H9 (cell line): ENCODE measurements at regions not wholly inside any gene's neighbourhood (a gene's known extent, or its start where the extent isn't known, plus 50 kb on each side); places are given as distances from the start of the nearest gene placed in this dataset.

Experiments used
- DNase-seq: peaks from one replicate; pipeline ENCODE4 v3.0.0-alpha.2; 2017
- H2AFZ ChIP-seq: one replicate; pipeline ENCODE4 v1.6.1; 2013; ENCODE audit warnings: mild to moderate bottlenecking, low read length, control low read depth, moderate library complexity
- H2AK5ac ChIP-seq: 2 replicates; pipeline ENCODE4 v1.6.1; 2013; ENCODE audit warnings: low read length, control low read depth, mixed read lengths; ENCODE audit not compliant: insufficient read length
- H2BK120ac ChIP-seq: one replicate; pipeline ENCODE4 v1.6.1; 2013; ENCODE audit warnings: low read depth, mild to moderate bottlenecking, low read length, control low read depth, inconsistent platforms; ENCODE audit not compliant: poor library complexity, severe bottlenecking
- H2BK12ac ChIP-seq: 2 replicates; pipeline ENCODE4 v1.6.1; 2013; ENCODE audit warnings: low read length, control low read depth, mixed read lengths, low read depth; ENCODE audit not compliant: insufficient read length
- H2BK15ac ChIP-seq: 2 replicates; pipeline ENCODE4 v1.6.1; 2013; ENCODE audit warnings: low read depth, low read length, control low read depth
- H2BK20ac ChIP-seq: one replicate; pipeline ENCODE4 v1.6.1; 2013; ENCODE audit warnings: low read depth, mild to moderate bottlenecking, low read length, control low read depth, inconsistent platforms; ENCODE audit not compliant: poor library complexity, severe bottlenecking
- H2BK5ac ChIP-seq: 2 replicates; pipeline ENCODE4 v1.6.1; 2013; ENCODE audit warnings: low read length, control low read depth, mixed read lengths; ENCODE audit not compliant: insufficient read length
- H3K14ac ChIP-seq: 2 replicates; pipeline ENCODE4 v1.6.1; 2013; ENCODE audit warnings: low read length, control low read depth; ENCODE audit not compliant: insufficient read depth
- H3K18ac ChIP-seq: 2 replicates; pipeline ENCODE4 v1.6.1; 2013; ENCODE audit warnings: low read depth, mild to moderate bottlenecking, mixed read lengths, low read length, control low read depth; ENCODE audit not compliant: insufficient read length
- H3K23ac ChIP-seq: 2 replicates; pipeline ENCODE4 v1.6.1; 2013; ENCODE audit warnings: low read length, control low read depth, mixed read lengths, low read depth; ENCODE audit not compliant: insufficient read length
- H3K23me2 ChIP-seq: 2 replicates; pipeline ENCODE4 v1.6.1; 2013; ENCODE audit warnings: low read depth, mild to moderate bottlenecking, mixed read lengths, low read length, control low read depth; ENCODE audit not compliant: insufficient read length, poor library complexity, severe bottlenecking
- H3K27ac ChIP-seq: 2 replicates; pipeline ENCODE4 v1.5.1; 2013; ENCODE audit warnings: low read length, control low read depth, mixed read lengths, low read depth; ENCODE audit not compliant: insufficient read length
- H3K27me3 ChIP-seq: 2 replicates; pipeline ENCODE4 v1.6.1; 2013; ENCODE audit warnings: low read length, control low read depth, inconsistent platforms; ENCODE audit not compliant: insufficient read depth
- H3K4ac ChIP-seq: 2 replicates; pipeline ENCODE4 v1.6.1; 2013; ENCODE audit warnings: low read depth, mild to moderate bottlenecking, control low read depth, inconsistent platforms, low read length, moderate library complexity
- H3K4me1 ChIP-seq: 2 replicates; pipeline ENCODE4 v1.6.1; 2013; ENCODE audit warnings: low read length, control low read depth, inconsistent platforms; ENCODE audit not compliant: insufficient read depth
- H3K4me2 ChIP-seq: 2 replicates; pipeline ENCODE4 v1.6.1; 2013; ENCODE audit warnings: low read length, control low read depth, mixed read lengths; ENCODE audit not compliant: insufficient read length, insufficient read depth
- H3K56ac ChIP-seq: 2 replicates; pipeline ENCODE4 v1.6.1; 2013; ENCODE audit warnings: low read depth, mild to moderate bottlenecking, mixed read lengths, low read length, control low read depth; ENCODE audit not compliant: insufficient read length
- H3K79me1 ChIP-seq: 2 replicates; pipeline ENCODE4 v1.6.1; 2013; ENCODE audit warnings: low read depth, mild to moderate bottlenecking, moderate library complexity, low read length, control low read depth, inconsistent platforms; ENCODE audit not compliant: insufficient read depth, poor library complexity, severe bottlenecking
- H3K79me2 ChIP-seq: 2 replicates; pipeline ENCODE4 v1.6.1; 2013; ENCODE audit warnings: low read length, control low read depth, inconsistent platforms; ENCODE audit not compliant: insufficient read depth
- H3K9ac ChIP-seq: 2 replicates; pipeline ENCODE4 v1.6.1; 2013; ENCODE audit warnings: low read length, control low read depth, mixed read lengths; ENCODE audit not compliant: insufficient read length; ENCODE audit errors: extremely low read depth
- H3K9me3 ChIP-seq: one replicate; pipeline ENCODE4 v1.6.1; 2013; ENCODE audit warnings: low read depth, low read length, inconsistent platforms; ENCODE audit not compliant: control insufficient read depth
- H3T11ph ChIP-seq: one replicate; pipeline ENCODE4 v1.6.1; 2013; ENCODE audit warnings: mild to moderate bottlenecking, low read length, control low read depth, inconsistent platforms
- H4K20me1 ChIP-seq: one replicate; pipeline ENCODE4 v1.6.1; 2013; ENCODE audit not compliant: control insufficient read depth, insufficient read length, insufficient read depth
- H4K5ac ChIP-seq: 2 replicates; pipeline ENCODE4 v1.6.1; 2013; ENCODE audit warnings: low read depth, mild to moderate bottlenecking, mixed read lengths, low read length, control low read depth; ENCODE audit not compliant: insufficient read length
- H4K8ac ChIP-seq: replicated peaks from 2 replicates; pipeline ENCODE4 v1.6.1; 2013; ENCODE audit warnings: low read length, control low read depth, mixed read lengths, low read depth; ENCODE audit not compliant: insufficient read length
- H4K91ac ChIP-seq: 2 replicates; pipeline ENCODE4 v1.6.1; 2013; ENCODE audit warnings: low read depth, mild to moderate bottlenecking, moderate library complexity, mixed read lengths, low read length, control low read depth; ENCODE audit not compliant: insufficient read length
- H3K27ac Mint-ChIP-seq, 3 experiments: 2 replicates in 2 of 3; 3 replicates in 1 of 3; pipeline ENCODE4 v1.8.0; 2020 to 2021; ENCODE audit warnings: mixed read lengths in 3 of 3, mild to moderate bottlenecking in 1 of 3, moderate library complexity in 1 of 3
- H3K27me3 Mint-ChIP-seq: 2 replicates; pipeline ENCODE4 v1.8.0; 2021; ENCODE audit warnings: low read depth, mild to moderate bottlenecking, moderate library complexity, mixed read lengths
- H3K36me3 Mint-ChIP-seq, 3 experiments: 2 replicates in 2 of 3; 3 replicates in 1 of 3; pipeline ENCODE4 v1.8.0; 2020 to 2021; ENCODE audit warnings: low read depth in 3 of 3, mixed read lengths in 3 of 3; ENCODE audit not compliant: insufficient read depth in 1 of 3
- H3K4me1 Mint-ChIP-seq, 2 experiments: 2 replicates each; pipeline ENCODE4 v1.8.0; 2020; ENCODE audit warnings: mixed read lengths in 2 of 2
- H3K4me3 Mint-ChIP-seq, 2 experiments: 2 replicates in 1 of 2; 3 replicates in 1 of 2; pipeline ENCODE4 v1.8.0; 2020 to 2021; ENCODE audit warnings: mild to moderate bottlenecking in 2 of 2, mixed read lengths in 2 of 2, moderate library complexity in 1 of 2
- H3K9me3 Mint-ChIP-seq, 2 experiments: 2 replicates in 1 of 2; 3 replicates in 1 of 2; pipeline ENCODE4 v1.8.0; 2020; ENCODE audit warnings: mild to moderate bottlenecking in 2 of 2, mixed read lengths in 2 of 2, moderate library complexity in 1 of 2
- CTCF ChIP-seq: fragments of 200-600 bp; sonication (generic); conservative IDR thresholded peaks from 3 replicates; pipeline ENCODE4 v1.8.0; 2021; ENCODE audit warnings: antibody characterized with exemption, mild to moderate bottlenecking
- WGBS: extraction: QIAGEN DNeasy Blood & Tissue Kit; methylation state at CpG from one replicate; pipeline ENCODE4 v1.1.7; 2013; ENCODE audit warnings: missing lambda C conversion rate, low lambda C conversion rate, mixed read lengths; ENCODE audit not compliant: insufficient read length; ENCODE audit errors: extremely low coverage; 5-methylcytosine and 5-hydroxymethylcytosine counted together

- Histone ChIP-seq H2BK12ac (no peak overlapping the region), H3T11ph (no peak overlapping the region), H2BK20ac (no peak overlapping the region), H3K23me2 (no peaks in the 10 kb centered on the region), H3K9me3 (no peaks in the 10 kb centered on the region), H3K14ac (no peak overlapping the region), H4K20me1 (no peaks in the 10 kb centered on the region), H4K5ac (no peak overlapping the region), H3K27ac (no peak overlapping the region), H3K18ac (no peak overlapping the region), H2BK120ac (no peak overlapping the region), H4K8ac (no peak overlapping the region), H3K9ac (no peak overlapping the region), H3K56ac (no peak overlapping the region), H3K79me1 (no peaks in the 10 kb centered on the region), H3K4ac (no peak overlapping the region), H2BK15ac (no peak overlapping the region), H4K91ac (no peak overlapping the region), H3K4me1 (no peaks in the 10 kb centered on the region), H3K79me2 (no peaks in the 10 kb centered on the region), H2BK5ac (no peak overlapping the region), H2AK5ac (no peak overlapping the region), H3K4me2 (no peak overlapping the region), H2AFZ (no peak overlapping the region), H3K27me3 (no peaks in the 10 kb centered on the region), H3K23ac (no peak overlapping the region)
- peak; percentile 23 for DNase-seq
- Mint-ChIP-seq H3K9me3 (peaks cover 4 to 6% of the 10 kb centered on the region in 2 experiments), H3K27ac (0 out of 7 replicates have a peak overlapping the region, but pooled peaks of 1 of the 3 experiments have one; percentile 70), H3K36me3 (peaks cover under 1 to 1% (median 1%) of the 10 kb centered on the region in 3 experiments; a peak in 6 of 7 replicates), H3K4me3 (no peak overlapping the region), H3K27me3 (peaks cover under 1% of the 10 kb centered on the region; the same call in 1 of the 2 replicates), H3K4me1 (peaks cover 9 to 10% of the 10 kb centered on the region in 2 experiments)
- no peak for TF ChIP-seq CTCF
- WGBS: no CpG with 5 or more reads among the region's 12 CpGs
These were observed 58.5 kb upstream of the HELT start for GRCh38 chr4:184959786-184960185.
